ENCODE measurements at regions not wholly inside any gene's neighbourhood (a gene's known extent, or its start where the extent isn't known, plus 50 kb on each side); places are given as distances from the start of the nearest gene placed in this dataset.

- Histone ChIP-seq H3K9me3 (no peaks in the 10 kb centered on the region), H3K4me3 (ENCODE audit: low read depth, low read length) (no peak overlapping the region), H3K27me3 (no peaks in the 10 kb centered on the region), H3K4me1 (no peaks in the 10 kb centered on the region), H3K36me3 (no peaks in the 10 kb centered on the region)
- DNase-seq = no peak
- no peak for TF ChIP-seq CTCF (IDR thresholded peaks at IDR 0.05; ENCODE audit: low read depth, low read length)
Observed at GRCh38 chr1:34656731-34657130, 98.1 kb upstream of the GJB5 start.

- no peaks in the 10 kb centered on the region for H3K36me3 ChIP-seq
- H3K9me3 ChIP-seq = no peaks in the 10 kb centered on the region
- H3K27me3 ChIP-seq = no peaks in the 10 kb centered on the region
- H3K4me3 ChIP-seq (ENCODE audit: low read depth, low read length) = no peak overlapping the region
- no peak for TF ChIP-seq CTCF (IDR thresholded peaks at IDR 0.05; ENCODE audit: low read depth, low read length)
- H3K4me1 ChIP-seq = no peaks in the 10 kb centered on the region
- no peak for DNase-seq
Observed at GRCh38 chr1:34657266-34657665, 97.6 kb upstream of the GJB5 start.

GRCh38 chr1:34657849-34658248, 97.0 kb upstream of the GJB5 start:
- Histone ChIP-seq H3K9me3 (no peaks in the 10 kb centered on the region), H3K4me3 (ENCODE audit: low read depth, low read length) (no peak overlapping the region), H3K36me3 (no peaks in the 10 kb centered on the region), H3K27me3 (no peaks in the 10 kb centered on the region), H3K4me1 (no peaks in the 10 kb centered on the region)
- no peak for TF ChIP-seq CTCF (IDR thresholded peaks at IDR 0.05; ENCODE audit: low read depth, low read length)
- no peak for DNase-seq

- Histone ChIP-seq H3K36me3 (no peaks in the 10 kb centered on the region), H3K4me3 (ENCODE audit: low read depth, low read length) (no peak overlapping the region), H3K4me1 (no peaks in the 10 kb centered on the region), H3K27me3 (no peaks in the 10 kb centered on the region), H3K9me3 (no peaks in the 10 kb centered on the region)
- TF ChIP-seq CTCF (IDR thresholded peaks at IDR 0.05; ENCODE audit: low read depth, low read length) = no peak
- no peak for DNase-seq
Observed at GRCh38 chr1:34663031-34663430, 91.8 kb upstream of the GJB5 start.

GRCh38 chr1:34668063-34668462, 86.8 kb upstream of the GJB5 start:
- Histone ChIP-seq H3K4me3 (ENCODE audit: low read depth, low read length) (no peak overlapping the region), H3K9me3 (no peaks in the 10 kb centered on the region), H3K36me3 (no peaks in the 10 kb centered on the region), H3K27me3 (no peaks in the 10 kb centered on the region), H3K4me1 (no peaks in the 10 kb centered on the region)
- TF ChIP-seq CTCF (IDR thresholded peaks at IDR 0.05; ENCODE audit: low read depth, low read length) = no peak
- DNase-seq = no peak

GRCh38 chr1:34670982-34671381, 83.9 kb upstream of the GJB5 start:
- Histone ChIP-seq H3K4me3 (ENCODE audit: low read depth, low read length) (no peak overlapping the region), H3K9me3 (no peaks in the 10 kb centered on the region), H3K4me1 (no peaks in the 10 kb centered on the region), H3K36me3 (no peaks in the 10 kb centered on the region), H3K27me3 (no peaks in the 10 kb centered on the region)
- DNase-seq = no peak
- no peak for TF ChIP-seq CTCF (IDR thresholded peaks at IDR 0.05; ENCODE audit: low read depth, low read length)

All from BE2C (cell line).